Osteoblast (primary cell): ENCODE measurements at regions not wholly inside any gene's neighbourhood (a gene's known extent, or its start where the extent isn't known, plus 50 kb on each side); places are given as distances from the start of the nearest gene placed in this dataset.

ENCODE experiments used
- DNase-seq: peaks from one replicate; pipeline ENCODE4 v3.0.0; 2011; ENCODE audit warnings: low spot score, mixed read lengths; ENCODE audit not compliant: insufficient read length; ENCODE audit errors: missing footprints
- H2AFZ ChIP-seq: 2 replicates; pipeline ENCODE4 v1.6.0; 2011; ENCODE audit warnings: mild to moderate bottlenecking, low read length
- H3K27ac ChIP-seq: 2 replicates; pipeline ENCODE4 v1.5.1; 2011; ENCODE audit warnings: mild to moderate bottlenecking, low read depth, low read length, moderate library complexity
- H3K27me3 ChIP-seq: 2 replicates; pipeline ENCODE4 v1.6.0; 2012; ENCODE audit warnings: mild to moderate bottlenecking, control low read depth, inconsistent platforms, low read length, moderate library complexity; ENCODE audit not compliant: insufficient read depth
- H3K36me3 ChIP-seq: 2 replicates; pipeline ENCODE4 v1.5.1; 2011; ENCODE audit warnings: mild to moderate bottlenecking, low read length, control low read depth, moderate library complexity; ENCODE audit not compliant: insufficient read depth
- H3K4me1 ChIP-seq: 2 replicates; pipeline ENCODE4 v1.5.1; 2011; ENCODE audit warnings: mild to moderate bottlenecking, low read length, control low read depth, moderate library complexity; ENCODE audit not compliant: insufficient read depth
- H3K4me2 ChIP-seq: 2 replicates; pipeline ENCODE4 v1.6.0; 2011; ENCODE audit warnings: mild to moderate bottlenecking, low read length; ENCODE audit not compliant: insufficient read depth
- H3K4me3 ChIP-seq: fragments of 200-600 bp; sonication (generic); 3 replicates; pipeline ENCODE4 v1.5.1; 2012; ENCODE audit warnings: mild to moderate bottlenecking, low read length, inconsistent platforms; ENCODE audit not compliant: insufficient read depth
- H3K79me2 ChIP-seq: 2 replicates; pipeline ENCODE4 v1.6.0; 2012; ENCODE audit warnings: mild to moderate bottlenecking, low read length, control low read depth, inconsistent platforms; ENCODE audit not compliant: insufficient read depth
- H3K9me3 ChIP-seq: 2 replicates; pipeline ENCODE4 v1.5.1; 2011; ENCODE audit warnings: low read depth, low read length, control low read depth
- H4K20me1 ChIP-seq: 2 replicates; pipeline ENCODE4 v1.6.0; 2012; ENCODE audit warnings: mild to moderate bottlenecking, low read length, control low read depth; ENCODE audit not compliant: insufficient read depth
- TF ChIP-seq, protein P1 (sequence below): IDR thresholded peaks from 2 replicates; pipeline ENCODE4 v1.5.1; 2011; ENCODE audit warnings: mild to moderate bottlenecking, low read depth, low read length, moderate library complexity; ENCODE audit errors: extremely low read depth

DNA sequence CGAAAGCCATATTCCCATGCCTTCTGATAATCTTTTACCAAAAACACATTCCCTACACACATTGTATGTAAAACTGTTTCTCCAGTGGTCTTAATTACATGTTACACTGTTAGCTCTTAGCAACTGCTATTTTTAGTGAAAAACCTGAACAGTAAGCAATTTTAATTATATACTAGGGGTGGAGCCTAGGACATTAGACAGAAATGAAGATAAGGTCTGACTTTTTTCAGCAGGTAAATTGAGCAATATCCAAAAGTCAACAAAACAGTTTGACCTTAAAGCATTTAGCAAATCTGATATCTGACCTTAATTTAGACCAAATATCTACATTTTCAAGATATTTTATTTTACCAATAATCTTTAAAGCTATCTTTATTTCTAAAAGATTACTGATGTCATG is 60.2 kb downstream of the PDE6H start:
- TF ChIP-seq, protein P1, sequence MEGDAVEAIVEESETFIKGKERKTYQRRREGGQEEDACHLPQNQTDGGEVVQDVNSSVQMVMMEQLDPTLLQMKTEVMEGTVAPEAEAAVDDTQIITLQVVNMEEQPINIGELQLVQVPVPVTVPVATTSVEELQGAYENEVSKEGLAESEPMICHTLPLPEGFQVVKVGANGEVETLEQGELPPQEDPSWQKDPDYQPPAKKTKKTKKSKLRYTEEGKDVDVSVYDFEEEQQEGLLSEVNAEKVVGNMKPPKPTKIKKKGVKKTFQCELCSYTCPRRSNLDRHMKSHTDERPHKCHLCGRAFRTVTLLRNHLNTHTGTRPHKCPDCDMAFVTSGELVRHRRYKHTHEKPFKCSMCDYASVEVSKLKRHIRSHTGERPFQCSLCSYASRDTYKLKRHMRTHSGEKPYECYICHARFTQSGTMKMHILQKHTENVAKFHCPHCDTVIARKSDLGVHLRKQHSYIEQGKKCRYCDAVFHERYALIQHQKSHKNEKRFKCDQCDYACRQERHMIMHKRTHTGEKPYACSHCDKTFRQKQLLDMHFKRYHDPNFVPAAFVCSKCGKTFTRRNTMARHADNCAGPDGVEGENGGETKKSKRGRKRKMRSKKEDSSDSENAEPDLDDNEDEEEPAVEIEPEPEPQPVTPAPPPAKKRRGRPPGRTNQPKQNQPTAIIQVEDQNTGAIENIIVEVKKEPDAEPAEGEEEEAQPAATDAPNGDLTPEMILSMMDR = no peak
- no peak overlapping the region for H2AFZ ChIP-seq
- no peaks in the 10 kb centered on the region for H3K9me3 ChIP-seq
- H3K4me3 ChIP-seq = no peak overlapping the region
- no peaks in the 10 kb centered on the region for H3K36me3 ChIP-seq
- no peak for DNase-seq
- no peaks in the 10 kb centered on the region for H3K4me1 ChIP-seq
- H3K27ac ChIP-seq = no peak overlapping the region
- no peak overlapping the region for H3K4me2 ChIP-seq
- H3K27me3 ChIP-seq = no peaks in the 10 kb centered on the region
- no peaks in the 10 kb centered on the region for H3K79me2 ChIP-seq
- H4K20me1 ChIP-seq = no peaks in the 10 kb centered on the region

DNA sequence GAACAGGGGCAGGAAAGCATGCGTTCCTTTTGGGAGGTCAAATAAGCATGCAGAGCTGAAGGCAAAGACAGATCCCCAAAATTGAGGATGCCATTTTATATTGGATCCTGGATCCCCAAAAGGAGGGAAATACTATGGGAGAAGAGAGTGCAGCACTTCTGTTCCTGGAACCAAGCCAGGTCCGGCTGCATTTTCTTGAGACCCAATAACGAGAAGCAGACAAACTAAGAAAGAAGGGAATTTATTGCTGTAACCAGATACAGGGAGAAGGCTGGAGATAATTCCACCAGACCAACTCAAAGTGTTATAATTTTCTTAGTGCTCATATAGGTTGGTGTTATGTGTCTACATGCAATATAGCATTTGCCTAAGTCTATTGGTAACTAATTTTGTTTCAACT is 60.8 kb downstream of the PDE6H start:
- Histone ChIP-seq H3K27me3 (no peaks in the 10 kb centered on the region), H3K36me3 (no peaks in the 10 kb centered on the region), H3K27ac (no peak overlapping the region), H3K4me1 (no peaks in the 10 kb centered on the region), H3K4me2 (no peak overlapping the region), H3K79me2 (no peaks in the 10 kb centered on the region), H2AFZ (no peak overlapping the region), H3K4me3 (no peak overlapping the region), H4K20me1 (no peaks in the 10 kb centered on the region), H3K9me3 (no peaks in the 10 kb centered on the region)
- no peak for DNase-seq
- TF ChIP-seq, protein P1 = no peak

DNA sequence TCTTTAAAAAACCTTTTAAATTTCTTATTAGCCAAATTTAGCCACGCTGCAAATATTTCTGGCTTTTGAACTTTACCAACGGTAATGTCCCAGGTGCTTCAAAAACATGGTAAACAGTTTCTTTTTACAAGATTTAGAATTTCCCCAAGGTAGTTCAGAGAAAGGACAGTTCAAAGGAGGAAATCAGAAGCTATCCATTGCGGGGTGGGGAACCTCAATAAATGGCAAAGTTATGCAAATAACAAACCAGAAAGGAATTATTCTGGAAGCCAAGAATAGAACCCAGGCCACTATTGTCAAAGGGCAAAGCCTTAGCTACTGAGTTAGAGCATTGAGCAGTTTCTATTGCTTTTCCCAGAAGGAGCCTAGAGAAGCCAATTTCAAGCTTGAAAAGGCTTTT is 62.3 kb downstream of the PDE6H start:
- H3K27me3 ChIP-seq = no peaks in the 10 kb centered on the region
- TF ChIP-seq, protein P1 = no peak
- DNase-seq = no peak
- no peak overlapping the region for H3K4me2 ChIP-seq
- no peak overlapping the region for H3K4me3 ChIP-seq
- H3K4me1 ChIP-seq = no peaks in the 10 kb centered on the region
- no peaks in the 10 kb centered on the region for H3K36me3 ChIP-seq
- H3K79me2 ChIP-seq = no peaks in the 10 kb centered on the region
- H2AFZ ChIP-seq = no peak overlapping the region
- H4K20me1 ChIP-seq = no peaks in the 10 kb centered on the region
- H3K27ac ChIP-seq = no peak overlapping the region
- no peaks in the 10 kb centered on the region for H3K9me3 ChIP-seq

DNA sequence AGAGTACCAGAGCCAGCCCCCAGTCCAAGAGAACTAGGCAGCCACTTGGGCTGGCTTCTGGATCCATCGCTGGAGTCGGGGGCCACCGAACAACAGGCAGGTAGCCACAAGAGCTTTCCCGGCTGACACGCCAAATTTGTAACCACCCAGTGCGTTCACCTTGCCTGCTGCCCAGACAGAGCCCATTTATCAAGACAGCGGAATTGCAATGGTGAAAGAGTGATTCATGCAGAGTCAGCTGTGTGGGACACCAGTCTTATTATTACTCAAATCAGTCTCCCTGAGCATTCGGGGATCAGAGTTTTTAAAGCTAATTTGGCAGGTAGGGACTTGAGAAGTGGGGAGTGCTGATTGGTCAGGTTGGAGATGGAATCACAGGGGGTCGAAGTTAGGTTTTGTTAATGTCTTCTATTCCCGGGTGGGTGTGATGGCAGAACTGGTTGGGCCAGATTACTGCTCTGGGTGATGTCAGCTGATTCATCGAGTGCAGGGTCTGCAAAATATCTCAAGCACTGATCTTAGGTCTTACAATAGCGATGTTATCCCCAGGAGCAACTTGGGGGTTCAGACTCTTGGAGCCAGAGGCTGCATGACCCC is 64.3 kb downstream of the PDE6H start:
- Histone ChIP-seq H3K27me3 (no peaks in the 10 kb centered on the region), H3K79me2 (no peaks in the 10 kb centered on the region), H4K20me1 (no peaks in the 10 kb centered on the region), H3K4me2 (no peak overlapping the region), H3K27ac (no peak overlapping the region), H3K4me1 (no peaks in the 10 kb centered on the region), H3K4me3 (no peak overlapping the region), H3K9me3 (no peaks in the 10 kb centered on the region), H3K36me3 (no peaks in the 10 kb centered on the region), H2AFZ (no peak overlapping the region)
- TF ChIP-seq, protein P1 = no peak
- DNase-seq = no peak
